K562 (cell line): ENCODE measurements at regions not wholly inside any gene's neighbourhood (a gene's known extent, or its start where the extent isn't known, plus 50 kb on each side); places are given as distances from the start of the nearest gene placed in this dataset.

Source experiments
- ATAC-seq: fragments of 200-7000 bp; cut with Tn5 transposase; 3 replicates; pipeline ENCODE4 v1.9.1; 2020; ENCODE audit warnings: moderate library complexity
- BruUV-seq: library from RNA; stranded (reverse); fragments of 400-500 nt; replicated peaks from 2 replicates; lab custom pipeline; 2021; lab: Mats Ljungman, UMichigan
- CTCF ChIA-PET: fragments of 300-600 bp; formaldehyde crosslinking; extraction: SDS; loops from one replicate; lab custom pipeline; 2021; ENCODE audit warnings: low intra/inter-chr PET ratio; lab: Yijun Ruan, JAX
- POLR2A ChIA-PET: fragments of 300-600, 350-650 bp; sonication (Branson Sonifier 250); formaldehyde crosslinking; extraction: SDS; loops from one replicate; lab custom pipeline; 2021; ENCODE audit warnings: antibody characterized with exemption, inconsistent platforms; lab: Yijun Ruan, JAX
- DNase-seq, 4 experiments: peaks; one replicate each; pipeline versions ENCODE4 v3.0.0 to v3.0.0-alpha.2; 2011 to 2018; ENCODE audit warnings: low spot score in 3 of 4, mixed read lengths in 3 of 4; ENCODE audit errors: extremely low read depth in 1 of 4
- FAIRE-seq: peaks from 2 replicates; lab custom pipeline; 2011; peaks lifted over from hg19 to GRCh38; lab: Jason Lieb, UNC
- H2AFZ ChIP-seq: 2 replicates; pipeline ENCODE4 v1.6.0; 2011; ENCODE audit warnings: low read depth, low read length, control low read depth, inconsistent platforms
- H3K27ac ChIP-seq: fragments of 200-600 bp; 3 replicates; pipeline ENCODE4 v1.8.0; 2011; ENCODE audit warnings: low read depth, mild to moderate bottlenecking, control low read depth, inconsistent platforms, low read length, moderate library complexity, mixed read lengths; ENCODE audit errors: extremely low read depth
- H3K27me3 ChIP-seq, 2 experiments: fragments of 300-600 bp in 1 of 2; 2 replicates in 1 of 2; 3 replicates in 1 of 2; pipeline versions ENCODE4 v1.6.0 to v1.8.0; 2011; ENCODE audit warnings: inconsistent platforms in 2 of 2, low read length in 2 of 2, mild to moderate bottlenecking in 1 of 2, mixed read lengths in 1 of 2, moderate library complexity in 1 of 2; ENCODE audit not compliant: control insufficient read depth in 2 of 2, insufficient read depth in 2 of 2
- H3K36me3 ChIP-seq: fragments of 300-600 bp; 3 replicates; pipeline ENCODE4 v1.8.0; 2011; ENCODE audit warnings: mild to moderate bottlenecking, low read length, inconsistent platforms; ENCODE audit not compliant: control insufficient read depth, insufficient read depth
- H3K4me1 ChIP-seq, 2 experiments: fragments of 200-600 bp in 1 of 2; replicated peaks in 1 of 2; 2 replicates in 1 of 2; 3 replicates in 1 of 2; pipeline versions ENCODE4 v1.5.1 to v1.8.0; 2011; ENCODE audit warnings: inconsistent platforms in 2 of 2, low read length in 2 of 2, mild to moderate bottlenecking in 1 of 2, mixed read lengths in 1 of 2, moderate library complexity in 1 of 2; ENCODE audit not compliant: control insufficient read depth in 2 of 2, insufficient read depth in 2 of 2
- H3K4me2 ChIP-seq: 2 replicates; pipeline ENCODE4 v1.6.1; 2011; ENCODE audit warnings: low read length, control low read depth, inconsistent platforms, mixed read lengths; ENCODE audit not compliant: insufficient read depth
- H3K4me3 ChIP-seq: fragments of 200-600 bp; sonication (generic), shearing (Covaris generic); 2 replicates; pipeline ENCODE4 v1.5.1; 2016; ENCODE audit warnings: control low read depth, inconsistent platforms
- H3K79me2 ChIP-seq: fragments of 200-600 bp; 3 replicates; pipeline ENCODE4 v1.8.0; 2011; ENCODE audit warnings: low read length, inconsistent platforms; ENCODE audit not compliant: control insufficient read depth, insufficient read depth
- H3K9ac ChIP-seq, 2 experiments: 2 replicates each; pipeline versions ENCODE4 v1.6.0 to v1.6.1; 2011; ENCODE audit warnings: low read depth in 2 of 2, low read length in 2 of 2, control low read depth in 1 of 2, inconsistent platforms in 1 of 2, mild to moderate bottlenecking in 1 of 2, mixed read lengths in 1 of 2; ENCODE audit not compliant: insufficient read depth in 1 of 2
- H3K9me1 ChIP-seq: one replicate; pipeline ENCODE4 v1.6.0; 2011; ENCODE audit warnings: inconsistent platforms, mild to moderate bottlenecking, low read length, moderate library complexity; ENCODE audit not compliant: control insufficient read depth, insufficient read depth
- H3K9me3 ChIP-seq: replicated peaks from 2 replicates; pipeline ENCODE4 v1.5.1; 2011; ENCODE audit warnings: low read depth, low read length, inconsistent platforms; ENCODE audit not compliant: control insufficient read depth, insufficient read depth
- H4K20me1 ChIP-seq: replicated peaks from 2 replicates; pipeline ENCODE4 v1.6.1; 2011; ENCODE audit warnings: low read length, inconsistent platforms, mixed read lengths; ENCODE audit not compliant: control insufficient read depth, insufficient read depth
- CUX1 ChIP-seq: fragments of 200-800 bp; sonication (Bioruptor generic); IDR thresholded peaks from 2 replicates; pipeline ENCODE4 v1.6.1; 2016; ENCODE audit warnings: missing genetic modification characterization, missing compliant biosample characterization
- GATAD2A ChIP-seq: fragments of 450-650 bp; IDR thresholded peaks from 2 replicates; pipeline ENCODE4 v1.6.1; 2017
- MTF1 ChIP-seq: fragments of 250-450 bp; sonication (Bioruptor Pico); IDR thresholded peaks from 2 replicates; pipeline ENCODE4 v1.9.0; 2021; ENCODE audit warnings: moderate library complexity, mild to moderate bottlenecking, inconsistent platforms, borderline replicate concordance
- SETDB1 ChIP-seq: IDR thresholded peaks from one replicate; pipeline ENCODE4 v1.6.1; 2012; ENCODE audit warnings: low read length, control low read depth, inconsistent platforms
- XRCC3 ChIP-seq: fragments of 450-650 bp; IDR thresholded peaks from 2 replicates; pipeline ENCODE4 v1.6.1; 2017; ENCODE audit warnings: mild to moderate bottlenecking, moderate library complexity
- ZC3H11A ChIP-seq: IDR thresholded peaks from 2 replicates; pipeline ENCODE4 v1.6.1; 2012; ENCODE audit warnings: low read depth, low read length, improper control_type of control experiment
- WGBS: fragments of 100-300 bp; shearing (Covaris generic); methylation state at CpG from one replicate; pipeline ENCODE4 v1.1.6; 2016; ENCODE audit warnings: low coverage, mixed read lengths; ENCODE audit not compliant: insufficient coverage; ENCODE audit errors: missing lambda C conversion rate; 5-methylcytosine and 5-hydroxymethylcytosine counted together
- in situ Hi-C: fragments of 300-500 bp; cut with MboI; formaldehyde crosslinking; loops from 4 replicates; pipeline ENCODE4 v1.15.0; 2018; ENCODE audit warnings: inconsistent platforms, mixed read lengths
- intact Hi-C: fragments of 100-400 bp; cut with micrococcal nuclease; formaldehyde crosslinking; loops from 2 replicates; pipeline ENCODE4 v1.14.2; 2022
- TF ChIP-seq, protein P1 (sequence below): fragments of 450-650 bp; formaldehyde crosslinking; IDR thresholded peaks from 2 replicates; pipeline ENCODE4 v1.4.0; 2020; ENCODE audit warnings: mild to moderate bottlenecking
- TF ChIP-seq, protein P2 (sequence below): fragments of 250-450 bp; sonication (Bioruptor Pico); IDR thresholded peaks from 2 replicates; pipeline ENCODE4 v1.8.0; 2021; ENCODE audit warnings: moderate library complexity, mild to moderate bottlenecking, inconsistent platforms

- H3K79me2 ChIP-seq: no peaks in the 10 kb centered on the region
- no peaks in the 10 kb centered on the region for H3K9me1 ChIP-seq
- ChIA-PET CTCF (no interaction called here), POLR2A (no interaction called here)
- H2AFZ ChIP-seq: no peak overlapping the region
- WGBS: 1% methylated on average over 5 of the region's 6 CpGs
- H3K27me3 ChIP-seq: no peaks in the 10 kb centered on the region
- no TSS peak for BruUV-seq
- no peak for FAIRE-seq
- in situ Hi-C loops (no loop called here), intact Hi-C loops (no loop called here)
- H3K9ac ChIP-seq: no peak overlapping the region
- no peak for TF ChIP-seq ZC3H11A
- TF ChIP-seq MTF1 (CRISPR knock-in tag): no peak
- TF ChIP-seq, protein P1, sequence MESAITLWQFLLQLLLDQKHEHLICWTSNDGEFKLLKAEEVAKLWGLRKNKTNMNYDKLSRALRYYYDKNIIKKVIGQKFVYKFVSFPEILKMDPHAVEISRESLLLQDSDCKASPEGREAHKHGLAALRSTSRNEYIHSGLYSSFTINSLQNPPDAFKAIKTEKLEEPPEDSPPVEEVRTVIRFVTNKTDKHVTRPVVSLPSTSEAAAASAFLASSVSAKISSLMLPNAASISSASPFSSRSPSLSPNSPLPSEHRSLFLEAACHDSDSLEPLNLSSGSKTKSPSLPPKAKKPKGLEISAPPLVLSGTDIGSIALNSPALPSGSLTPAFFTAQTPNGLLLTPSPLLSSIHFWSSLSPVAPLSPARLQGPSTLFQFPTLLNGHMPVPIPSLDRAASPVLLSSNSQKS (CRISPR knock-in tag): no peak
- no peak for TF ChIP-seq SETDB1
- no peak for TF ChIP-seq GATAD2A
- TF ChIP-seq XRCC3: no peak
- no peak overlapping the region for H3K27ac ChIP-seq
- no peak overlapping the region for H3K4me2 ChIP-seq
- H4K20me1 ChIP-seq: no peaks in the 10 kb centered on the region
- ATAC-seq: no peak
- no peak overlapping the region for H3K4me3 ChIP-seq
- DNase-seq: no peak
- H3K4me1 ChIP-seq: no peaks in the 10 kb centered on the region
- no peaks in the 10 kb centered on the region for H3K9me3 ChIP-seq
- H3K36me3 ChIP-seq: no peaks in the 10 kb centered on the region
Measured at GRCh38 chr10:83896219-83896618, 243.1 kb upstream of the GHITM start.

DNA sequence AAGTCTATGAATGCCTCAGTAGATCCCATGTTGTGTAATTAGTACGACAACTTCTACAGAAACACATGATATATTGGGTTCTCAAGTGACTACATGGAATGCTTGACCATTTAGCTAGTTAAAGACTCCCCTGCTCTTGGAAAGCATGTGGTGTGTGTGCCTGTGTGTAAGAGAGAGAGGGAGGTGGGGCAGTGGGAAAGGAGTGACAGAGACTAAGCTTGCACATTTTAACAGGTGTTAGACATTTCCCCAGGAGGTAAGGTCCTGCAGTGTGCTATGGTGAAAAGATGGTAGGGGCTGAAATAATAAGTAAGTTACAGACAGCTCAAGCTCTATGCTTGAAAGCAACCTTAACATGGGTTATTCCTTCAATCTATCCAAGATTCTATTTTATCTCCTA is 241.7 kb upstream of the GHITM start:
- Histone ChIP-seq H3K4me1 (no peaks in the 10 kb centered on the region), H4K20me1 (no peaks in the 10 kb centered on the region), H3K9me1 (no peaks in the 10 kb centered on the region), H3K27me3 (no peaks in the 10 kb centered on the region), H3K79me2 (no peaks in the 10 kb centered on the region), H3K4me3 (no peak overlapping the region), H3K36me3 (no peaks in the 10 kb centered on the region), H2AFZ (no peak overlapping the region), H3K9ac (no peak overlapping the region), H3K4me2 (no peak overlapping the region), H3K27ac (no peak overlapping the region), H3K9me3 (no peaks in the 10 kb centered on the region)
- BruUV-seq: no TSS peak
- POLR2A ChIA-PET: no interaction called here
- in situ Hi-C loops (no loop called here), intact Hi-C loops (no loop called here)
- no peak for DNase-seq
- no peak for ATAC-seq
- no peak for FAIRE-seq
- CTCF ChIA-PET: no interaction called here
- WGBS: 5% methylated on average over 1 of the region's 1 CpG
- TF ChIP-seq CUX1: no peak
- TF ChIP-seq, protein P2, sequence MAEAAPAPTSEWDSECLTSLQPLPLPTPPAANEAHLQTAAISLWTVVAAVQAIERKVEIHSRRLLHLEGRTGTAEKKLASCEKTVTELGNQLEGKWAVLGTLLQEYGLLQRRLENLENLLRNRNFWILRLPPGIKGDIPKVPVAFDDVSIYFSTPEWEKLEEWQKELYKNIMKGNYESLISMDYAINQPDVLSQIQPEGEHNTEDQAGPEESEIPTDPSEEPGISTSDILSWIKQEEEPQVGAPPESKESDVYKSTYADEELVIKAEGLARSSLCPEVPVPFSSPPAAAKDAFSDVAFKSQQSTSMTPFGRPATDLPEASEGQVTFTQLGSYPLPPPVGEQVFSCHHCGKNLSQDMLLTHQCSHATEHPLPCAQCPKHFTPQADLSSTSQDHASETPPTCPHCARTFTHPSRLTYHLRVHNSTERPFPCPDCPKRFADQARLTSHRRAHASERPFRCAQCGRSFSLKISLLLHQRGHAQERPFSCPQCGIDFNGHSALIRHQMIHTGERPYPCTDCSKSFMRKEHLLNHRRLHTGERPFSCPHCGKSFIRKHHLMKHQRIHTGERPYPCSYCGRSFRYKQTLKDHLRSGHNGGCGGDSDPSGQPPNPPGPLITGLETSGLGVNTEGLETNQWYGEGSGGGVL (CRISPR knock-in tag): no peak
